ENCODE measurements at regions not wholly inside any gene's neighbourhood (a gene's known extent, or its start where the extent isn't known, plus 50 kb on each side); places are given as distances from the start of the nearest gene placed in this dataset.

- no peak for DNase-seq (ENCODE audit: low spot score)
Observed at GRCh38 chr1:56073206-56073605, 506.2 kb downstream of the PLPP3 start.

- no peak for DNase-seq (ENCODE audit: low spot score)
Observed at GRCh38 chr1:56072310-56072709, 507.1 kb downstream of the PLPP3 start.

- DNase-seq (ENCODE audit: low spot score): no peak
Observed at GRCh38 chr1:56071351-56071750, 508.0 kb downstream of the PLPP3 start.

GRCh38 chr1:56070601-56071000 lies 508.8 kb downstream of the PLPP3 start:
- no peak for DNase-seq (ENCODE audit: low spot score)

- no peak for DNase-seq (ENCODE audit: low spot score)
Observed at GRCh38 chr1:56069824-56070223, 509.5 kb downstream of the PLPP3 start.

GRCh38 chr1:56068908-56069307 lies 510.5 kb downstream of the PLPP3 start:
- peak; percentile 43 for DNase-seq (ENCODE audit: low spot score)

- DNase-seq (ENCODE audit: low spot score): no peak
Observed at GRCh38 chr1:56068210-56068609, 511.2 kb downstream of the PLPP3 start.

- no peak for DNase-seq (ENCODE audit: low spot score)
Observed at GRCh38 chr1:56065729-56066128, 513.6 kb downstream of the PLPP3 start.

GRCh38 chr1:56064705-56065104 lies 514.7 kb downstream of the PLPP3 start:
- peak; percentile 4 for DNase-seq (ENCODE audit: low spot score)

GRCh38 chr1:56063461-56063860 lies 515.9 kb downstream of the PLPP3 start:
- DNase-seq (ENCODE audit: low spot score): no peak

- DNase-seq (ENCODE audit: low spot score): no peak
Observed at GRCh38 chr1:56062625-56063024, 516.7 kb downstream of the PLPP3 start.

- DNase-seq (ENCODE audit: low spot score): no peak
Observed at GRCh38 chr1:56061824-56062223, 517.5 kb downstream of the PLPP3 start.

- no peak for DNase-seq (ENCODE audit: low spot score)
Observed at GRCh38 chr1:56060906-56061305, 518.5 kb downstream of the PLPP3 start.

- no peak for DNase-seq (ENCODE audit: low spot score)
Observed at GRCh38 chr1:56057466-56058405, 521.6 kb downstream of the PLPP3 start.

- DNase-seq (ENCODE audit: low spot score): no peak
Observed at GRCh38 chr1:56056438-56057287, 522.7 kb downstream of the PLPP3 start.

- DNase-seq (ENCODE audit: low spot score): no peak
Observed at GRCh38 chr1:56054959-56055358, 524.4 kb downstream of the PLPP3 start.

GRCh38 chr1:56052041-56052440 lies 527.3 kb downstream of the PLPP3 start:
- no peak for DNase-seq (ENCODE audit: low spot score)

GRCh38 chr1:56050911-56051310 lies 528.5 kb downstream of the PLPP3 start:
- DNase-seq (ENCODE audit: low spot score): no peak

- DNase-seq (ENCODE audit: low spot score): no peak
Observed at GRCh38 chr1:56045477-56045876, 533.9 kb downstream of the PLPP3 start.

- no peak for DNase-seq (ENCODE audit: low spot score)
Observed at GRCh38 chr1:56045062-56045461, 534.3 kb downstream of the PLPP3 start.

GRCh38 chr1:56036479-56036878 lies 542.9 kb downstream of the PLPP3 start:
- DNase-seq (ENCODE audit: low spot score): no peak

GRCh38 chr1:56034847-56035481 lies 544.4 kb downstream of the PLPP3 start:
- DNase-seq (ENCODE audit: low spot score): no peak
